H1 (cell line): ENCODE measurements at regions not wholly inside any gene's neighbourhood (a gene's known extent, or its start where the extent isn't known, plus 50 kb on each side); places are given as distances from the start of the nearest gene placed in this dataset.

Experiments used
- CTCF ChIP-seq, 3 experiments: IDR thresholded peaks; 1 replicate in 2 of 3; 2 replicates in 1 of 3; pipeline versions ENCODE4 v1.5.1 to v1.6.1; 2011; ENCODE audit warnings: low read length in 3 of 3, mild to moderate bottlenecking in 3 of 3, inconsistent platforms in 2 of 3, low read depth in 1 of 3, moderate library complexity in 1 of 3; ENCODE audit not compliant: insufficient read depth in 1 of 3; ENCODE audit errors: control extremely low read depth in 1 of 3
- EGR1 ChIP-seq: IDR thresholded peaks from 2 replicates; pipeline ENCODE4 v1.6.1; 2011; ENCODE audit warnings: low read depth, low read length, borderline replicate concordance
- HDAC2 ChIP-seq, 2 experiments: fragments of 300-600 bp in 1 of 2; sonication (generic) in 1 of 2; IDR thresholded peaks; 2 replicates each; pipeline ENCODE4 v1.6.1; 2011 to 2012; ENCODE audit warnings: low read depth in 2 of 2, low read length in 2 of 2, mild to moderate bottlenecking in 2 of 2, moderate library complexity in 2 of 2, borderline replicate concordance in 1 of 2, inconsistent platforms in 1 of 2
- JUN ChIP-seq: IDR thresholded peaks from 2 replicates; pipeline ENCODE4 v1.6.1; 2011; ENCODE audit warnings: low read depth, mild to moderate bottlenecking, improper control_type of control experiment, low read length
- MAX ChIP-seq: IDR thresholded peaks from 2 replicates; pipeline ENCODE4 v1.6.1; 2012; ENCODE audit warnings: inconsistent platforms
- POLR2AphosphoS5 ChIP-seq: IDR thresholded peaks from 2 replicates; pipeline ENCODE4 v1.6.1; 2011; ENCODE audit warnings: low read depth, low read length
- USF2 ChIP-seq: IDR thresholded peaks from 2 replicates; pipeline ENCODE4 v1.6.1; 2011; ENCODE audit warnings: low read length, improper control_type of control experiment
- TF ChIP-seq, protein P1 (sequence below): IDR thresholded peaks from 2 replicates; pipeline ENCODE4 v1.6.1; 2012; ENCODE audit warnings: low read length, inconsistent platforms

- TF ChIP-seq CTCF (IDR thresholded peaks at IDR 0.05; ENCODE audit: control extremely low read depth in 1 of 3, insufficient read depth in 1 of 3, low read depth in 1 of 3, low read length in 3 of 3) (no peak), HDAC2 (IDR thresholded peaks at IDR 0.05; ENCODE audit: borderline replicate concordance in 1 of 2, low read depth in 2 of 2, low read length in 2 of 2) (no peak), EGR1 (no peak), POLR2AphosphoS5 (no peak), MAX (no peak), JUN (no peak), USF2 (no peak)
- TF ChIP-seq, protein P1, sequence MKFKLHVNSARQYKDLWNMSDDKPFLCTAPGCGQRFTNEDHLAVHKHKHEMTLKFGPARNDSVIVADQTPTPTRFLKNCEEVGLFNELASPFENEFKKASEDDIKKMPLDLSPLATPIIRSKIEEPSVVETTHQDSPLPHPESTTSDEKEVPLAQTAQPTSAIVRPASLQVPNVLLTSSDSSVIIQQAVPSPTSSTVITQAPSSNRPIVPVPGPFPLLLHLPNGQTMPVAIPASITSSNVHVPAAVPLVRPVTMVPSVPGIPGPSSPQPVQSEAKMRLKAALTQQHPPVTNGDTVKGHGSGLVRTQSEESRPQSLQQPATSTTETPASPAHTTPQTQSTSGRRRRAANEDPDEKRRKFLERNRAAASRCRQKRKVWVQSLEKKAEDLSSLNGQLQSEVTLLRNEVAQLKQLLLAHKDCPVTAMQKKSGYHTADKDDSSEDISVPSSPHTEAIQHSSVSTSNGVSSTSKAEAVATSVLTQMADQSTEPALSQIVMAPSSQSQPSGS = no peak
Observed at GRCh38 chr2:21539685-21540084, 415.9 kb downstream of the TDRD15 start.
